ENCODE measurements at regions not wholly inside any gene's neighbourhood (a gene's known extent, or its start where the extent isn't known, plus 50 kb on each side); places are given as distances from the start of the nearest gene placed in this dataset.

GRCh38 chrX:34197946-34198345, 65.8 kb upstream of the FAM47A start:
- no peak for TF ChIP-seq POLR2A (IDR thresholded peaks at IDR 0.05)
- TF ChIP-seq CTCF (IDR thresholded peaks at IDR 0.05) = no peak
- no peak for TF ChIP-seq EP300 (IDR thresholded peaks at IDR 0.05)
